Hepatocyte (in vitro differentiated cells): ENCODE measurements at regions not wholly inside any gene's neighbourhood (a gene's known extent, or its start where the extent isn't known, plus 50 kb on each side); places are given as distances from the start of the nearest gene placed in this dataset.

Experiments
- DNase-seq: peaks from one replicate; pipeline ENCODE4 v3.0.0-alpha.2; 2016; ENCODE audit warnings: low spot score
- H2AFZ ChIP-seq: fragments of 200-600 bp; sonication (generic); 2 replicates; pipeline ENCODE4 v1.6.0; 2016; ENCODE audit warnings: antibody characterized with exemption, mild to moderate bottlenecking
- H3K27ac ChIP-seq: fragments of 200-600 bp; sonication (generic); 2 replicates; pipeline ENCODE4 v1.5.1; 2016; ENCODE audit warnings: mild to moderate bottlenecking
- H3K27me3 ChIP-seq: fragments of 200-600 bp; sonication (generic); 2 replicates; pipeline ENCODE4 v1.6.1; 2016
- H3K36me3 ChIP-seq: fragments of 200-600 bp; sonication (generic); replicated peaks from 2 replicates; pipeline ENCODE4 v1.5.1; 2016; ENCODE audit warnings: low read depth; ENCODE audit not compliant: insufficient read depth
- H3K4me1 ChIP-seq: fragments of 200-600 bp; sonication (generic); 2 replicates; pipeline ENCODE4 v1.5.1; 2016; ENCODE audit warnings: mild to moderate bottlenecking, moderate library complexity; ENCODE audit not compliant: insufficient read depth
- H3K4me2 ChIP-seq: fragments of 200-600 bp; sonication (generic); 2 replicates; pipeline ENCODE4 v1.6.0; 2016
- H3K4me3 ChIP-seq: fragments of 200-600 bp; sonication (generic); 2 replicates; pipeline ENCODE4 v1.5.1; 2016; ENCODE audit warnings: mild to moderate bottlenecking
- H3K79me2 ChIP-seq: fragments of 200-600 bp; sonication (generic); 2 replicates; pipeline ENCODE4 v1.6.0; 2017; ENCODE audit warnings: mild to moderate bottlenecking
- H3K9me2 ChIP-seq: fragments of 200-600 bp; sonication (generic); replicated peaks from 2 replicates; pipeline ENCODE4 v1.6.0; 2017; ENCODE audit warnings: mild to moderate bottlenecking; ENCODE audit not compliant: insufficient read depth
- H3K9me3 ChIP-seq: fragments of 200-600 bp; sonication (generic); 2 replicates; pipeline ENCODE4 v1.5.1; 2016; ENCODE audit warnings: low read depth, mild to moderate bottlenecking
- H4K20me1 ChIP-seq: fragments of 200-600 bp; sonication (generic); 2 replicates; pipeline ENCODE4 v1.6.0; 2016; ENCODE audit warnings: mild to moderate bottlenecking; ENCODE audit not compliant: insufficient read depth, poor library complexity, severe bottlenecking
- CTCF ChIP-seq: fragments of 200-600 bp; sonication (generic); IDR thresholded peaks from 2 replicates; pipeline ENCODE4 v1.5.1; 2016; ENCODE audit warnings: antibody characterized with exemption, mild to moderate bottlenecking; ENCODE audit not compliant: poor library complexity
- EZH2 ChIP-seq: fragments of 200-600 bp; sonication (generic); IDR thresholded peaks from 2 replicates; pipeline ENCODE4 v1.6.1; 2016; ENCODE audit warnings: antibody characterized with exemption, mild to moderate bottlenecking, borderline replicate concordance
- EZH2phosphoT487 ChIP-seq: fragments of 200-600 bp; sonication (generic); IDR thresholded peaks from one replicate; pipeline ENCODE4 v1.6.1; 2018; ENCODE audit warnings: antibody characterized with exemption, mild to moderate bottlenecking, low read depth, moderate library complexity; ENCODE audit not compliant: unreplicated experiment, severe bottlenecking
- WGBS: methylation state at CpG from one replicate; pipeline ENCODE4 v1.1.6; 2016; ENCODE audit warnings: low lambda C conversion rate; ENCODE audit errors: missing lambda C conversion rate; 5-methylcytosine and 5-hydroxymethylcytosine counted together

DNA sequence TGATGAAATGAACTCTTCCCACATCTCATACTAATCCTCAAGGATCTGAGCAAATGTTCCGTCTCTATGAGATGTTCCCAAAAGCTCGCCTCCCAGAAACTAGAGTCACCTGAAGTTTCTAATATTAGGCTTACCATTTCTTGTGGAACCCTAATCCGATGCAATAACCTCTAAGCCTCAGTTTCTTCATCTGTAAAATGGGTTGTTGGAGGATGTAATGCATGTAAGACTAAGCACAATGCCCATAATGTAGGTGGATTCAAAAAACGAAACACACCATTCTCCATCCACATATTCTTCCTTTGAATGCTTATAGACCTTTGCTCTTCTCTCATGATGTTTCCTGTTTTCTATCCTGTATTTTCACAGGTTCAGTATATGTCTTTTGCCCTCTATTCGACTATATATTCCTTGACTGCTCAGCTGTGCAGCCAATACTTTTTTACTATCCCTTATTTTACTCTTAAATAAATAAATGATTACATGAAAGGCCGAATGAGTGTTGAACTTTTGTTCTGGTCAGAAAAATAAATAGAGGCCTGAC, 307.3 kb upstream of the G2E3 start:
- Histone ChIP-seq H3K9me3 (no peaks in the 10 kb centered on the region), H3K4me1 (peaks cover 12% of the 10 kb centered on the region), H3K36me3 (no peaks in the 10 kb centered on the region), H3K27me3 (no peaks in the 10 kb centered on the region), H3K27ac (no peak overlapping the region), H3K9me2 (no peaks in the 10 kb centered on the region), H3K79me2 (no peaks in the 10 kb centered on the region), H2AFZ (no peak overlapping the region), H4K20me1 (no peaks in the 10 kb centered on the region), H3K4me3 (no peak overlapping the region), H3K4me2 (no peak overlapping the region)
- TF ChIP-seq EZH2phosphoT487 (no peak), EZH2 (no peak), CTCF (no peak)
- 84% methylated on average over 6 of the region's 6 CpGs for whole genome bisulfite sequencing
- DNase-seq, result no peak

GRCh38 chr14:30252151-30252550, 306.8 kb upstream of the G2E3 start:
- H3K9me2 ChIP-seq, result no peaks in the 10 kb centered on the region
- H3K79me2 ChIP-seq, result no peaks in the 10 kb centered on the region
- no peak for DNase-seq
- 87% methylated on average over 2 of the region's 2 CpGs for WGBS
- H3K4me1 ChIP-seq, result peaks cover 12% of the 10 kb centered on the region
- no peaks in the 10 kb centered on the region for H3K27me3 ChIP-seq
- H4K20me1 ChIP-seq, result no peaks in the 10 kb centered on the region
- H3K9me3 ChIP-seq, result no peaks in the 10 kb centered on the region
- H3K36me3 ChIP-seq, result no peaks in the 10 kb centered on the region
- no peak overlapping the region for H3K27ac ChIP-seq
- no peak overlapping the region for H2AFZ ChIP-seq
- H3K4me3 ChIP-seq, result no peak overlapping the region
- TF ChIP-seq EZH2 (no peak), EZH2phosphoT487 (no peak), CTCF (no peak)
- H3K4me2 ChIP-seq, result no peak overlapping the region

DNA sequence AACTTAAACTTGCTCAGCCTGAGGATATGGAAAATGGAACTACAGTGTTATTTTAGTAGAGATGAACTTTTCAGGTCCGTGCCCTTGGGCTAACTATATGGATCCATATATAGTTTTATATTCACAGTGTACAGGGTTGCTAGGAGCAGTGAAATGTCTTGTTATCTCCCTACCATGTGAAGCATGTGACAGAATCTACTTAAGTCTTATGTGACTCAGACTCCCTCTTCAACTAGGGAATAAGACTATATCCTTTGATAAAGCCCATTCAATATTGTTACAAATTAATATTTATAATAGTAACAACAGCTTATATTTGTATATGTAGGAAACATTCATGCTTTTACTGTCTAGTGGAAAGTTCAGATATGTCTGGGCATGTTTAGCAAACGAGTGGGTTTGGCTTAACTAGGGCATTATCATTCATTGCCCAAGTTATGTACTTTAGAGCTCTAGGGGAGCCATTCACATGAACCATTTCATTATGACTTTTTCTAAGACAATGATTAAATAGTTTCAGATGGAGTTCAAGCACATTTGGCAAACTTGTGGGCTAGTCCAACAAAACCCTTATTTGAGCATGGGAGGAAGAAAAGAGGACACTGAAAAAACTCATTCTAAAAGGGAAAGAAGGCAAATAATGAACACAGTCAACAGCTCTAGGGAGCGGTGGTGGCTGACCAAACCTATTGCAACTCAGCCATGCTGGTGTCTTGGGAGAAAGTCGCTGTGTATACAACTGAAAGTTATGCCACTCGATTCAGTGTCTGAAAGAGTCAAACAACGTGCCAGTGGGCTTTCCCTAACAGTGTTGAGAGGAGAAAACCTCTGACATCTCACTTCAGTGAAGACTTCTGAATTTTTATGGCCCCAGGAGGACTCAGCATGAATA, 305.9 kb upstream of the G2E3 start:
- H4K20me1 ChIP-seq, result no peaks in the 10 kb centered on the region
- H3K9me3 ChIP-seq, result no peaks in the 10 kb centered on the region
- H2AFZ ChIP-seq, result no peak overlapping the region
- H3K4me2 ChIP-seq, result no peak overlapping the region
- no peaks in the 10 kb centered on the region for H3K27me3 ChIP-seq
- no peaks in the 10 kb centered on the region for H3K36me3 ChIP-seq
- WGBS, result 79% methylated on average over 6 of the region's 6 CpGs
- no peak overlapping the region for H3K4me3 ChIP-seq
- TF ChIP-seq EZH2, result no peak
- TF ChIP-seq CTCF, result no peak
- TF ChIP-seq EZH2phosphoT487, result no peak
- peaks cover 12% of the 10 kb centered on the region for H3K4me1 ChIP-seq
- no peak for DNase-seq
- H3K9me2 ChIP-seq, result no peaks in the 10 kb centered on the region
- H3K79me2 ChIP-seq, result no peaks in the 10 kb centered on the region
- no peak overlapping the region for H3K27ac ChIP-seq
